Gastrocnemius medialis (tissue), 4 donors: ENCODE measurements at regions not wholly inside any gene's neighbourhood (a gene's known extent, or its start where the extent isn't known, plus 50 kb on each side); places are given as distances from the start of the nearest gene placed in this dataset.

Experiments
- ATAC-seq, 2 donors: fragments of 150-250 bp; one replicate each; pipeline ENCODE4 v1.9.1; 2016
- DNase-seq, 2 donors: peaks; one replicate each; pipeline ENCODE4 v3.0.0-alpha.2; 2019
- H3K27ac ChIP-seq, 4 donors: fragments of 200-600 bp; sonication (generic); 1 replicate in 1 of 4; 2 replicates in 3 of 4; pipeline ENCODE4 v1.5.1; 2016 to 2018; ENCODE audit warnings: mild to moderate bottlenecking in 2 of 4, moderate library complexity in 1 of 4
- H3K27me3 ChIP-seq, 3 donors: fragments of 200-600 bp; sonication (generic) in 2 of 3; 1 replicate in 1 of 3; 2 replicates in 2 of 3; pipeline versions ENCODE4 v1.5.1 to v1.6.0; 2016 to 2019; ENCODE audit warnings: mild to moderate bottlenecking in 1 of 3, moderate library complexity in 1 of 3
- H3K36me3 ChIP-seq, 2 donors: fragments of 200-600 bp; sonication (generic) in 1 of 2; one replicate each; pipeline ENCODE4 v1.5.1; 2017 to 2018
- H3K4me1 ChIP-seq, 2 donors: fragments of 200-600 bp; sonication (generic) in 1 of 2; one replicate each; pipeline ENCODE4 v1.5.1; 2016 to 2017; ENCODE audit warnings: mild to moderate bottlenecking in 2 of 2
- H3K4me3 ChIP-seq, 4 donors: fragments of 200-600 bp; sonication (generic) in 3 of 4; 1 replicate in 1 of 4; 2 replicates in 3 of 4; pipeline ENCODE4 v1.5.1; 2016 to 2019; ENCODE audit warnings: mild to moderate bottlenecking in 2 of 4
- H3K9me3 ChIP-seq, 3 donors: fragments of 200-600 bp; sonication (generic) in 2 of 3; 1 replicate in 1 of 3; 2 replicates in 2 of 3; pipeline ENCODE4 v1.5.1; 2016 to 2019
- CTCF ChIP-seq, 5 experiments: fragments of 450-650 bp in 3 of 5; fragments of 200-600 bp in 2 of 5; sonication (generic) in 2 of 5; IDR thresholded peaks in 4 of 5; conservative IDR thresholded peaks in 1 of 5; 1 replicate in 4 of 5; 2 replicates in 1 of 5; pipeline ENCODE4 v1.5.1; 2016 to 2019; ENCODE audit warnings: antibody characterized with exemption in 5 of 5, mild to moderate bottlenecking in 3 of 5, moderate library complexity in 3 of 5
- POLR2A ChIP-seq, 2 donors: fragments of 450-650 bp; IDR thresholded peaks; one replicate each; pipeline ENCODE4 v1.6.1; 2017; ENCODE audit warnings: antibody characterized with exemption in 2 of 2, mild to moderate bottlenecking in 2 of 2, moderate library complexity in 2 of 2
- in situ Hi-C, 4 donors: fragments of 200-750 bp; cut with MboI; loops; one replicate each; pipeline versions ENCODE4 v1.15.0 to v1.8.0; 2017; ENCODE audit warnings: low sequenced_read_pairs in 4 of 4
- intact Hi-C: fragments of 100-400 bp; cut with DNase I; formaldehyde crosslinking; loops from one replicate; pipeline ENCODE4 v1.15.1; 2023; ENCODE audit warnings: low total_unique reads

GRCh38 chr21:15275615-15276235, 210.9 kb upstream of the NRIP1 start:
- no peak for DNase-seq
- intact Hi-C loops, result no loop called here
- H3K9me3 ChIP-seq, result no peaks in the 10 kb centered on the region
- TF ChIP-seq CTCF (IDR thresholded peaks at IDR 0.05 in 4 of 5, conservative IDR thresholded peaks at IDR 0.05 in 1 of 5), result no peak
- TF ChIP-seq POLR2A (IDR thresholded peaks at IDR 0.05), result no peak
- ATAC-seq, result no peak
- no peak overlapping the region for H3K27ac ChIP-seq
- H3K4me1 ChIP-seq, result no peaks in the 10 kb centered on the region
- H3K4me3 ChIP-seq, result no peak overlapping the region
- in situ Hi-C loops, result no loop called here
- H3K36me3 ChIP-seq, result no peaks in the 10 kb centered on the region
- no peaks in the 10 kb centered on the region for H3K27me3 ChIP-seq

- intact Hi-C loops (no loop called here), in situ Hi-C loops (no loop called here)
- DNase-seq (no peak), ATAC-seq (no peak)
- Histone ChIP-seq H3K4me1 (no peaks in the 10 kb centered on the region), H3K36me3 (no peaks in the 10 kb centered on the region), H3K27me3 (no peaks in the 10 kb centered on the region), H3K9me3 (no peaks in the 10 kb centered on the region), H3K4me3 (no peak overlapping the region), H3K27ac (no peak overlapping the region)
- TF ChIP-seq POLR2A (IDR thresholded peaks at IDR 0.05) (no peak), CTCF (IDR thresholded peaks at IDR 0.05 in 4 of 5, conservative IDR thresholded peaks at IDR 0.05 in 1 of 5) (no peak)
These were observed 211.4 kb upstream of the NRIP1 start for GRCh38 chr21:15276243-15276642.

- intact Hi-C loops, result no loop called here
- H3K27me3 ChIP-seq, result no peaks in the 10 kb centered on the region
- H3K4me1 ChIP-seq, result no peaks in the 10 kb centered on the region
- H3K27ac ChIP-seq, result no peak overlapping the region
- in situ Hi-C loops, result no loop called here
- H3K4me3 ChIP-seq, result no peak overlapping the region
- DNase-seq (no peak), ATAC-seq (no peak)
- H3K9me3 ChIP-seq, result no peaks in the 10 kb centered on the region
- TF ChIP-seq CTCF (IDR thresholded peaks at IDR 0.05 in 4 of 5, conservative IDR thresholded peaks at IDR 0.05 in 1 of 5) (no peak), POLR2A (IDR thresholded peaks at IDR 0.05) (no peak)
- no peaks in the 10 kb centered on the region for H3K36me3 ChIP-seq
These were observed 212.7 kb upstream of the NRIP1 start for GRCh38 chr21:15277466-15277865.

- H3K4me1 ChIP-seq, result no peaks in the 10 kb centered on the region
These were observed 213.5 kb upstream of the NRIP1 start for GRCh38 chr21:15278279-15278678.

More at GRCh38 chr21:15278279-15278678, 213.5 kb upstream of the NRIP1 start:
- no peaks in the 10 kb centered on the region for H3K36me3 ChIP-seq
- intact Hi-C loops, result no loop called here
- ATAC-seq (no peak), DNase-seq (no peak)
- H3K9me3 ChIP-seq, result no peaks in the 10 kb centered on the region
- in situ Hi-C loops, result no loop called here
- H3K27me3 ChIP-seq, result no peaks in the 10 kb centered on the region
- no peak overlapping the region for H3K27ac ChIP-seq
- no peak for TF ChIP-seq CTCF (IDR thresholded peaks at IDR 0.05 in 4 of 5, conservative IDR thresholded peaks at IDR 0.05 in 1 of 5)
- TF ChIP-seq POLR2A (IDR thresholded peaks at IDR 0.05), result no peak
- H3K4me3 ChIP-seq, result no peak overlapping the region
